HepG2 (cell line): ENCODE measurements at regions not wholly inside any gene's neighbourhood (a gene's known extent, or its start where the extent isn't known, plus 50 kb on each side); places are given as distances from the start of the nearest gene placed in this dataset.

Source experiments
- AHR ChIP-seq: IDR thresholded peaks from 2 replicates; pipeline ENCODE4 v1.6.1; 2018; ENCODE audit warnings: missing genetic modification reagents, missing compliant biosample characterization
- ARNT ChIP-seq: fragments of 450-650 bp; IDR thresholded peaks from 2 replicates; pipeline ENCODE4 v1.6.1; 2017
- BCL3 ChIP-seq: sonication (generic); formaldehyde crosslinking; IDR thresholded peaks from 2 replicates; pipeline ENCODE4 v1.5.1; 2020; ENCODE audit warnings: mild to moderate bottlenecking, missing genetic modification reagents, moderate library complexity
- HES4 ChIP-seq: sonication (generic); formaldehyde crosslinking; IDR thresholded peaks from 2 replicates; pipeline ENCODE4 v1.9.0; 2021; ENCODE audit warnings: mild to moderate bottlenecking, missing genetic modification reagents, borderline replicate concordance
- MATR3 ChIP-seq: sonication (generic); formaldehyde crosslinking; IDR thresholded peaks from 2 replicates; pipeline ENCODE4 v1.4.0; 2020; ENCODE audit warnings: missing genetic modification reagents
- MIXL1 ChIP-seq: IDR thresholded peaks from 2 replicates; pipeline ENCODE4 v1.6.1; 2016
- MTF2 ChIP-seq: sonication (generic); formaldehyde crosslinking; IDR thresholded peaks from 2 replicates; pipeline ENCODE4 v1.5.0; 2020; ENCODE audit warnings: missing genetic modification reagents, borderline replicate concordance
- RARG ChIP-seq: sonication (generic); formaldehyde crosslinking; IDR thresholded peaks from 2 replicates; pipeline ENCODE4 v1.4.0; 2020; ENCODE audit warnings: low read depth, mild to moderate bottlenecking, missing genetic modification reagents
- REL ChIP-seq: sonication (generic); formaldehyde crosslinking; conservative IDR thresholded peaks from 2 replicates; pipeline ENCODE4 v1.8.0; 2022; ENCODE audit warnings: mild to moderate bottlenecking, missing genetic modification reagents, moderate library complexity
- SKI ChIP-seq: fragments of 450-650 bp; IDR thresholded peaks from one replicate; pipeline ENCODE4 v1.6.1; 2018; ENCODE audit warnings: mild to moderate bottlenecking; ENCODE audit not compliant: partially characterized antibody
- SMC3 ChIP-seq: IDR thresholded peaks from 2 replicates; pipeline ENCODE4 v1.6.1; 2011; ENCODE audit warnings: low read length, improper control_type of control experiment
- SP5 ChIP-seq: IDR thresholded peaks from 2 replicates; pipeline ENCODE4 v1.6.1; 2016; ENCODE audit warnings: low read depth, borderline replicate concordance
- SUZ12 ChIP-seq: fragments of 150-350 bp; IDR thresholded peaks from 2 replicates; pipeline ENCODE4 v1.6.1; 2014; ENCODE audit warnings: low read depth, low read length
- TAF15 ChIP-seq: fragments of 200-400 bp; formaldehyde crosslinking; IDR thresholded peaks from one replicate; pipeline ENCODE4 v1.6.1; 2018; ENCODE audit warnings: mild to moderate bottlenecking, low read depth, low read length; ENCODE audit not compliant: poor library complexity, severe bottlenecking
- ZBTB42 ChIP-seq: sonication (generic); formaldehyde crosslinking; IDR thresholded peaks from 2 replicates; pipeline ENCODE4 v1.5.0; 2020; ENCODE audit warnings: mild to moderate bottlenecking, missing genetic modification reagents
- ZHX2 ChIP-seq, 2 experiments: sonication (generic) in 1 of 2; formaldehyde crosslinking in 1 of 2; IDR thresholded peaks; 2 replicates each; pipeline versions ENCODE4 v1.6.1 to v1.9.0; 2014 to 2022; ENCODE audit warnings: antibody characterized with exemption in 1 of 2, borderline replicate concordance in 1 of 2, inconsistent platforms in 1 of 2, low read depth in 1 of 2, missing genetic modification reagents in 1 of 2
- ZNF550 ChIP-seq: sonication (generic); formaldehyde crosslinking; IDR thresholded peaks from 2 replicates; pipeline ENCODE4 v1.4.0; 2020; ENCODE audit warnings: mild to moderate bottlenecking, missing genetic modification reagents, borderline replicate concordance
- ZNF607 ChIP-seq: sonication (generic); formaldehyde crosslinking; IDR thresholded peaks from 2 replicates; pipeline ENCODE4 v1.5.1; 2020; ENCODE audit warnings: missing genetic modification reagents, mild to moderate bottlenecking, borderline replicate concordance
- ZNF691 ChIP-seq: sonication (generic); formaldehyde crosslinking; IDR thresholded peaks from 2 replicates; pipeline ENCODE4 v1.4.0; 2020; ENCODE audit warnings: missing genetic modification reagents, low read depth, mild to moderate bottlenecking, borderline replicate concordance
- ZNF724P ChIP-seq: sonication (generic); formaldehyde crosslinking; IDR thresholded peaks from 2 replicates; pipeline ENCODE4 v1.8.0; 2022; ENCODE audit warnings: missing genetic modification reagents, borderline replicate concordance
- ZNF775 ChIP-seq: sonication (generic); formaldehyde crosslinking; IDR thresholded peaks from 2 replicates; pipeline ENCODE4 v1.4.0; 2020; ENCODE audit warnings: missing genetic modification reagents, mild to moderate bottlenecking, moderate library complexity, borderline replicate concordance
- ZNF790 ChIP-seq: sonication (generic); formaldehyde crosslinking; IDR thresholded peaks from 2 replicates; pipeline ENCODE4 v1.8.0; 2022; ENCODE audit warnings: missing genetic modification reagents, mild to moderate bottlenecking, borderline replicate concordance

GRCh38 chr13:50244713-50245574 lies 229.7 kb downstream of the KCNRG start (continued):
- TF ChIP-seq ZNF691 (CRISPR knock-in tag) (peak; percentile 68; the same call in 1 of the 2 replicates), ZNF724P (CRISPR knock-in tag) (0 out of 2 replicates have a peak, but pooled peaks have one; percentile 29), HES4 (no peak), MTF2 (CRISPR knock-in tag) (no peak), MIXL1 (CRISPR knock-in tag) (peak; percentile 93), SMC3 (peak; percentile 41; the same call in 1 of the 2 replicates), ZNF790 (CRISPR knock-in tag) (no peak), SP5 (peak; percentile 77), MATR3 (CRISPR knock-in tag) (no peak), SKI (peak; percentile 83), ZNF607 (CRISPR knock-in tag) (peak; percentile 81; the same call in 1 of the 2 replicates), TAF15 (no peak), ZNF550 (CRISPR knock-in tag) (no peak), ZBTB42 (CRISPR knock-in tag) (no peak), REL (no peak), ZHX2 (IDR thresholded peaks at IDR 0.05; ENCODE audit: low read depth) (peak; percentile 32; the same call in 1 of the 2 replicates), ZHX2 (CRISPR knock-in tag; IDR thresholded peaks at IDR 0.05; ENCODE audit: borderline replicate concordance) (0 out of 2 replicates have a peak, but pooled peaks have one; percentile 46), ARNT (no peak), RARG (no peak), AHR (no peak), ZNF775 (CRISPR knock-in tag) (no peak), BCL3 (CRISPR knock-in tag) (peak; percentile 36; the same call in 1 of the 2 replicates), SUZ12 (no peak)
